ENCODE measurements at regions not wholly inside any gene's neighbourhood (a gene's known extent, or its start where the extent isn't known, plus 50 kb on each side); places are given as distances from the start of the nearest gene placed in this dataset.

DNA sequence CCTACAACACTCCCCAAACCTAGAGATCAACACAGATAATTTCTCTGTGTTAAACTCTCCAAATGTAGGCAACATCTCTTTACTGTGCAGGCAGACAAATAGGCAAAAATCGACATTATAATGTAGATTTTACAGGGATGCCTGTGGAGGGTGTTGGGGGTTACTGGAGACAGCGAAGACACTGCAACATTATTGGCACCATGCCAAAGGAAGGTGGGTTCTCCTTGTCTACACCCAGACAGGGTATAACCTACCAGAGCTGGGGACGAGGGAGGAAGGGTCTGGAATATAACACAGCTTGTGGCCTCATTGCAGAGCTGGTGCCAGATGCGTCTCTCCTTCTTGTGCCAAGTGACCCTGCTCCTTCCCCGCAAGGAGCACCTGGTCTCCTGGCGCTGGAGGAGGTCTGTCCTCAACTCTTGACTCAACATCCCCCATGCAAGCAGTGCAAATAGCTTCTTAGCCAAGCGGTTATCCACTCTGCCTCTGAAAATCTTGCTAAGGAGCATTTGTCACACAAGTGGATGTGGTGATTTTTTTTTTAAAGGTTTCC is 404.0 kb downstream of the PRDM2 start:
- CTCF ChIA-PET, result no interaction called here
- no peaks in the 10 kb centered on the region for H3K36me3 ChIP-seq (ENCODE audit: insufficient read depth, low read length, poor library complexity, severe bottlenecking)
- BruUV-seq (replicated peaks), result no TSS peak
- POLR2A ChIA-PET (ENCODE audit: low non-redundant PET), result no interaction called here
- H3K27ac ChIP-seq (ENCODE audit: low read depth, low read length, poor library complexity, severe bottlenecking), result no peak overlapping the region
- no peak for TF ChIP-seq EZH2 (IDR thresholded peaks at IDR 0.05; ENCODE audit: borderline replicate concordance, low read depth, low read length, poor library complexity, severe bottlenecking)
- TF ChIP-seq, protein P1, sequence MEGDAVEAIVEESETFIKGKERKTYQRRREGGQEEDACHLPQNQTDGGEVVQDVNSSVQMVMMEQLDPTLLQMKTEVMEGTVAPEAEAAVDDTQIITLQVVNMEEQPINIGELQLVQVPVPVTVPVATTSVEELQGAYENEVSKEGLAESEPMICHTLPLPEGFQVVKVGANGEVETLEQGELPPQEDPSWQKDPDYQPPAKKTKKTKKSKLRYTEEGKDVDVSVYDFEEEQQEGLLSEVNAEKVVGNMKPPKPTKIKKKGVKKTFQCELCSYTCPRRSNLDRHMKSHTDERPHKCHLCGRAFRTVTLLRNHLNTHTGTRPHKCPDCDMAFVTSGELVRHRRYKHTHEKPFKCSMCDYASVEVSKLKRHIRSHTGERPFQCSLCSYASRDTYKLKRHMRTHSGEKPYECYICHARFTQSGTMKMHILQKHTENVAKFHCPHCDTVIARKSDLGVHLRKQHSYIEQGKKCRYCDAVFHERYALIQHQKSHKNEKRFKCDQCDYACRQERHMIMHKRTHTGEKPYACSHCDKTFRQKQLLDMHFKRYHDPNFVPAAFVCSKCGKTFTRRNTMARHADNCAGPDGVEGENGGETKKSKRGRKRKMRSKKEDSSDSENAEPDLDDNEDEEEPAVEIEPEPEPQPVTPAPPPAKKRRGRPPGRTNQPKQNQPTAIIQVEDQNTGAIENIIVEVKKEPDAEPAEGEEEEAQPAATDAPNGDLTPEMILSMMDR (conservative IDR thresholded peaks at IDR 0.05; ENCODE audit: low read depth, low read length), result no peak
- no peaks in the 10 kb centered on the region for H3K9me3 ChIP-seq (ENCODE audit: low read depth, low read length, poor library complexity, severe bottlenecking)
- H3K4me1 ChIP-seq (ENCODE audit: insufficient read depth, low read length, poor library complexity, severe bottlenecking), result no peaks in the 10 kb centered on the region
- H3K4me3 ChIP-seq (ENCODE audit: low read depth, low read length, poor library complexity, severe bottlenecking), result no peak overlapping the region
- no peak for DNase-seq (ENCODE audit: low spot score)
- no peaks in the 10 kb centered on the region for H3K27me3 ChIP-seq (replicated peaks; ENCODE audit: insufficient read depth, low read depth, low read length, poor library complexity)
- intact Hi-C loops (cut with micrococcal nuclease; ENCODE audit: unreplicated experiment), result no loop called here

DNA sequence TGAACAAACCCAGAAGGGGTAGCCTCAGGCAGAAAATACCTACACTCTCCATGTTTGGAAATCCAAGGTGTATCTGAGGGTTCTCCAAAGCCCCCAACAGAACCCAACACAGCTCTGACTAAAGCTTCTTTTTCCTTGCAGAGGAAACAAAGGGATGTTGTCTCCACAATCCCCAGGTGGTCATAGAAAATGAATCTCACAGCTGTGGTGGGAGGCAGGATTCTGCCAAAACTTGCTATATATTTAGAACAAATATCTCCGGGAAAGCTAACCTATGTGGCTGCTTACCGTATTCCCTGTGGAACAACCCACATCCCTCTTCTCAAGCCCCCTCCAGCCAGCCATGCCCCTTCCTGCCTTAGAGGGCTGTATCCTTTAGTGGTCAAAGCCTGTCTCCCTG is 406.1 kb downstream of the PRDM2 start:
- DNase-seq (ENCODE audit: low spot score), result no peak
- intact Hi-C loops (cut with micrococcal nuclease; ENCODE audit: unreplicated experiment), result no loop called here
- Histone ChIP-seq H3K27ac (ENCODE audit: low read depth, low read length, poor library complexity, severe bottlenecking) (no peak overlapping the region), H3K36me3 (ENCODE audit: insufficient read depth, low read length, poor library complexity, severe bottlenecking) (no peaks in the 10 kb centered on the region), H3K27me3 (replicated peaks; ENCODE audit: insufficient read depth, low read depth, low read length, poor library complexity) (no peaks in the 10 kb centered on the region), H3K9me3 (ENCODE audit: low read depth, low read length, poor library complexity, severe bottlenecking) (no peaks in the 10 kb centered on the region), H3K4me1 (ENCODE audit: insufficient read depth, low read length, poor library complexity, severe bottlenecking) (no peaks in the 10 kb centered on the region), H3K4me3 (ENCODE audit: low read depth, low read length, poor library complexity, severe bottlenecking) (no peak overlapping the region)
- ChIA-PET CTCF (no interaction called here), POLR2A (ENCODE audit: low non-redundant PET) (no interaction called here)
- BruUV-seq (replicated peaks), result no TSS peak
- TF ChIP-seq, protein P1 (conservative IDR thresholded peaks at IDR 0.05; ENCODE audit: low read depth, low read length), result no peak
- no peak for TF ChIP-seq EZH2 (IDR thresholded peaks at IDR 0.05; ENCODE audit: borderline replicate concordance, low read depth, low read length, poor library complexity, severe bottlenecking)

DNA sequence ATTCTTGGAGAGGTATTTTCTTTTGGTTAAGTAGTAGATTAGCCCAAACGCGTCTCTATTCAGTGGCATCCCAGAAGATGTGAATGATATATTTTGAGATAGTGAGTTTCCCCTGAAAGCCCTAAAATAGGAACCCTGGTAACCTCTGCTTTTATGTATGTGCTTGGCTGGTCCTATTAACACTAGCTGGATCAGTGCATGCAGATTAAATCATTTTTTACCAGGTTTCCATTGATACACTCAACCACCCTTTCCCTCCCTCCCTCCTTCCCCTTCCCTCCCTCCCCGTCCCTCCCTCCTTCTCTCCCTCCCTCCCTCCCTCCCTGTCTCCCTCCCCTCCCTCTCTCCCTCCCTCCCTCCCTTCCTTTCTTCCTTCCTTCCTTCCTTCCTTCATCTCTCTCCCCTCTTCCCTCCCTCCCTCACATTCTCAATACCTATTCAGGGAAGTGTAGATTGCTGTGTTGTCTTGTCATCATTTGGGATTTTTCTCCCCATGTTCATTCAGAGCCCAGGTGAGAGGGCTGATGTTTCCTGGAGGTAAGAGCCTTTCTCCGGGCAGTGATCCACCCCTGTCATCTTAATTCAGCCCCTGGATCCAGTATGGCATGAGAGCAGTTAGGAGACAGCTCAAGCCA is 406.8 kb downstream of the PRDM2 start:
- no TSS peak for BruUV-seq (replicated peaks)

More for the DNA sequence above, 406.8 kb downstream of the PRDM2 start:
- no peaks in the 10 kb centered on the region for H3K36me3 ChIP-seq (ENCODE audit: insufficient read depth, low read length, poor library complexity, severe bottlenecking)
- H3K4me1 ChIP-seq (ENCODE audit: insufficient read depth, low read length, poor library complexity, severe bottlenecking), result no peaks in the 10 kb centered on the region
- TF ChIP-seq, protein P1 (conservative IDR thresholded peaks at IDR 0.05; ENCODE audit: low read depth, low read length), result no peak
- TF ChIP-seq EZH2 (IDR thresholded peaks at IDR 0.05; ENCODE audit: borderline replicate concordance, low read depth, low read length, poor library complexity, severe bottlenecking), result no peak
- CTCF ChIA-PET, result no interaction called here
- intact Hi-C loops (cut with micrococcal nuclease; ENCODE audit: unreplicated experiment), result no loop called here
- no peaks in the 10 kb centered on the region for H3K9me3 ChIP-seq (ENCODE audit: low read depth, low read length, poor library complexity, severe bottlenecking)
- no peak overlapping the region for H3K27ac ChIP-seq (ENCODE audit: low read depth, low read length, poor library complexity, severe bottlenecking)
- H3K4me3 ChIP-seq (ENCODE audit: low read depth, low read length, poor library complexity, severe bottlenecking), result no peak overlapping the region
- no peak for DNase-seq (ENCODE audit: low spot score)
- POLR2A ChIA-PET (ENCODE audit: low non-redundant PET), result no interaction called here
- no peaks in the 10 kb centered on the region for H3K27me3 ChIP-seq (replicated peaks; ENCODE audit: insufficient read depth, low read depth, low read length, poor library complexity)

All from A673 (cell line).